GM19397 (cell line): ENCODE measurements at regions not wholly inside any gene's neighbourhood (a gene's known extent, or its start where the extent isn't known, plus 50 kb on each side); places are given as distances from the start of the nearest gene placed in this dataset.

ENCODE experiments used
- ATAC-seq: cut with Tn5 transposase; IDR thresholded peaks from one replicate; pipeline ENCODE4 v1.9.1; 2021; ENCODE audit warnings: mild to moderate bottlenecking, moderate library complexity; ENCODE audit not compliant: unreplicated experiment

DNA sequence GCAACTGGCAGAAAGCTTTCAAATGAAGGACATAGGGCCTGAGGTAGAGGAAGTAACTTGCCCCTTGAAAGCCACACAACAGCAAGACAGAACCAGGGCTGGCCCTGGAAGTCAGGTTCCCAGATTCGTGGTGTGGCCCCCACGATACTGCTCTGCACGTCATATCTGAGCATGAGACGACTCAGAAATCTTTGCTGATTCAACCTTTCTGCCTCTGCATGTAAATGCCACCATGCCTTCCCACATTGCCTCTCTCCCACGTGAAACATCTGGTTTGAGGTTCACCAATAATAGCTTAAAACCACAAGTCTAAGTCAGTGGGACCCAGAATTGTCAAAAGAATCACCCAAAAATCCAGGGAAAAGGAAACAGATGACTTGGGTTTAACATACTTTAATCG, 214.0 kb upstream of the TRIB2 start:
- ATAC-seq = no peak

DNA sequence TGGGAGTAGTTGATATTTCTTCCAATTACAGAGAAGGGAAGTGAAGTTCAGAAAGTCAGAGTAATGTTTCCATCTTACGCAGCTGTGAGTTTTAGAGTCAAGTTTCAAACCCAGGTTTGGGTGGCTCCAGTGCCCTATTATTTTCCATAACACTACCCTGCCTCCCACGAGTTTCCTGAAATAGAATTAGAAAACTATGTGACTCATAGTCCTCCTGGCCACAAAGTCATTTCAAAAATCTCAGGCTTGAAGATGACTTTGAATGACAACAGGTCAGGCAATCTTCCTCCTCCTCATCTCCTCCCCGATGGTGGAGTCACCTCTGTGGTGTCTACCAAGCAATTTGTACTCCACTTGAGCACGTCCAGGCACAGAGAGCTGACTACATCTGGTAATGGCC, 212.3 kb upstream of the TRIB2 start:
- no peak for ATAC-seq

GRCh38 chr2:12506846-12507245, 209.9 kb upstream of the TRIB2 start:
- ATAC-seq = no peak

DNA sequence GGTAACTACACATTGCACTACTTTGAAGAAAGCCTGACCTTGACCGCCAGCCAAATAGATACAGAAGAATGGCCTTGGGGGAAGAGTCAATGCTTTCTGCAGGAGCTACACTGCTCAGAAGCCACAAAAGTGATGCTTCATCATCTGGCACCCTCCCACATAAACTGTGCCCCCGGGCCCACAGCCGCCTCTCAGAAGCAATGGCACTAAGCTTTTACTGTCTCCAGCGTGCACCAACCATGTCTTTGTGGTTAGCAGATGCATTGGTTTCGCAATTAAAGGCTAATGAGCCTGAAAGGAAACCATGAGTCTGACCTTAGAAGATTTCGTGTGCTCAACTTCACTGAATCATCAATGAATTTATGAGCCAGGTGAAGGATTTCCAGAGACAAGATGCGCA, 209.4 kb upstream of the TRIB2 start:
- ATAC-seq = peak; percentile 83

DNA sequence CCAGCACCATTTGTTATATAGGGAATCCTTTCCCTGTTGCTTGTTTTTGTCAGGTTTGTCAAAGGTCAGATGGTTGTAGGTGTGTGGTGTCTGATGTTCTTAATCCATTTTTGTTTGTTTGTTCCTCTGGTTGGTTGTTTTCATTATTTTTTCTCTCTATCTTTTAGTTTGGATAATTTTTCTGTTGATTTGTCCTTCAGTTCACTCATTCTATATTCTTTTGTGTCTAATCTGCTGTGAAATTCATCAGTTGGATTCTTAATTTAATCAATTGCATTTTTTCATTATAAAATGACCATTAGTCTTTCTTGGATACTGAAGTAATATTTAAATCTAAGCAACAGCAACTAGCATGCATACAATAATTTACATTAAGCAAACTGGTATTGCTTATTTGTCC, 206.7 kb upstream of the TRIB2 start:
- no peak for ATAC-seq

DNA sequence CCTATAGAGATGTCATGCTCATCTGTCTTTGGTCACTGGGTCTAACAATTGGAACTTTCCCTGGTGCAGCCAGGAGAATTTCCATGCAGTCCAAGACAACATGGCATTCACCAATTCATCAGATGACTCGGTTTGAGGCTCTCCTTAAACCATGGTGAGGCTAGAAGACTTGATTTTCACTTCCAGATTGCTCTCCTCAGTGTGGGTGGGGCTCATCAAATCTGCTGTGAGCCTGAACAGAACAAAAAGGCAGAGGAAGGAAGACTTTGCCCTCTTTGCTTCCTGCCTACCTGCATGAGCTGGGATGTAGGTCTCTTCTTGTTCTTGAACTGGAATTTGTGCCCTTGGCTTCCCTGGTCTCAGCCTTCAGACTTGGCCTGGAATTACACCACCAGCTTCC, 203.4 kb upstream of the TRIB2 start:
- ATAC-seq = no peak

DNA sequence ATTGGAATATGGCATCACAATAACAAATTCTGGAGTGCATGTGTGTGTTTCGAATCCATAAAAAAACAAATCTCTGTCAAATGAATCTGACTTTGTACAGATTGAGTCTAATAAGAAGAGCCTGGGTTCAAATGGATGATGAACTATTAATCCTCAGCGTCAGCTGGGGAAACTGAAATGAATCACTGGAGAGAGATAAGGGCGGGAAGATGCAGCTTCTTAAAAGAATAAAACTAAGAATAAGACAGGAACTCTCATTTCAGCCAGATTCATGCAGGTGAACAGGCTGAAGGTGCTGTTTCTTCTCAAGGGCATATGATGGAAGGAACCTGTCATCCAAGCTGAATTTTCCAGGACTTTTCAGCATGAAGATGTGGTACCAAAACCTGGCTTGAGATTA, 202.6 kb upstream of the TRIB2 start:
- no peak for ATAC-seq

- ATAC-seq = no peak
Observed at GRCh38 chr2:12514631-12515437, 201.9 kb upstream of the TRIB2 start.

DNA sequence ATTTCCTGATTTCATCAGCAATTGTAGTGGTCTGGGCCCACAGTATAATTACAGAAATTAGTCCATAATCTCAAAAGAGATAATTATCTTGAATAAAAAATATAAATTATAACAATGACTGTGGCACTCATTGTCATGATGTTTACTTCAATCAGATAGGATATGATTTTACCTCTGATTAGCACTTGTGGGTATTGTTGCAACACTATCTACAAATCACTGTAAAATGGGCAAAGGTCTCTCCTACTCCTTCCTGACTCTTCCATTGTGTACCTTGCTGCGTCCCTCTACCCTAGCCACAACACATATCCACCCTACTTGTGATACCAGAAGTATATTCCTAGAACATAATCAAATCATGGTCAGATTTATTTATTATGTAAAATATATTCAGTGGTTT, 200.9 kb upstream of the TRIB2 start:
- ATAC-seq = no peak

GRCh38 chr2:12533337-12534005, 183.3 kb upstream of the TRIB2 start:
- ATAC-seq = no peak

DNA sequence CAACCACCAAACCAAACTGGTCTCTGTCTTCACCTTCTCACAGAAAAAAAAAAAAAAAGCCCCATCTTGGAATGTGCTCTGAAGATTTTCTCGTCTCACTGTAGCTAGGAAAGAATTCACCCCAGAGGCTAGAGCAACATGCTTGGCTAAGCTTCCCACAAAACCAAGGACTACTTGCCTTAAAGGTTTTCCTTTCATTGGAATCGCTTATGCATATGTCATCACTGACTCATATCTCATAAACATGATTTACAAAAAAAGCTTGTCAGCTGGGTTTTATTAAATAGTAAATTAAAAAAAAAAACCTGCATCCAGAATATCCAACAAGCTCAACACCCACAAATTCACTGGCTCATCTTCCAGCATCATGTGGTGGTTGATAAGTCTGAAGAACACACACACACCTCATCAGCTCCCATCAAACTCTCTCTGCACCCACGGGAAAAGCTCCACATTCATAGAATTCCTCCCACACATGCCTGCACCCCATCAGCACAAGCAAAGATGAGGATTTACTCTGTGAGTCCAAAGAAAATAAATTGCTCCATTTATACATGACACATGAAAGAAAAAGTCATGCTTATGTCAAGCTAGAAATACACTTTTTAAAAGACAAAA, 182.0 kb upstream of the TRIB2 start:
- no peak for ATAC-seq

- ATAC-seq = no peak
Observed at GRCh38 chr2:12536976-12537375, 179.8 kb upstream of the TRIB2 start.

- ATAC-seq = no peak
Observed at GRCh38 chr2:12538138-12538694, 178.5 kb upstream of the TRIB2 start.

- no peak for ATAC-seq
Observed at GRCh38 chr2:12539336-12539735, 177.4 kb upstream of the TRIB2 start.

GRCh38 chr2:12539776-12540562, 176.8 kb upstream of the TRIB2 start:
- no peak for ATAC-seq

GRCh38 chr2:12543076-12543977, 173.4 kb upstream of the TRIB2 start:
- ATAC-seq = no peak

DNA sequence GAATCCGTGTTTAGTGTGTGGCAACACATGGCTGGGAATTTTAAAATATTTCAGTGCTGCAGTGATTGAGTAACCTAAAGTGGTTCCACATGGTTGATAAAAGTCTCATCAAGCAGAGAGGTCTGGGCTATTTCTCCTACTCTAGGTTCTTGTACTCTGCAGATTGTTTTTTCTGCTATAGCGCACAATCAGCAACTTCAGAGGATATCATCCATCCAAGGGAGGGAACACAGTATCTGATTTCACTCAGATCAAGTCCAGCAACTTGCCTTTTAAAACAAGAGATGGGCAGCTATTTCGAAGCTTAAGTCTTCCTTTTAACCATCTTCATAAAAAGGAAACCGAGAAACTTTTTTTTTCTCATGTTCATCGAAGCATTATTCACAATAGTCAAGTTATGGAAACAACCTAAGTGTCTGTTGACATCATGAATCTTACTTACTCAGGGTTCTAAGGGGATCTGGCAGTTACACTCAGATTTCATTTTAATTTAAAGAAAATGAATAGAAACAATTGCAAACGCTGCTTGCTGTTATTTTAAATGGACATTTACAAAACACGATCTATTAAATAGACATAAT, 172.7 kb upstream of the TRIB2 start:
- ATAC-seq = peak; percentile 50

DNA sequence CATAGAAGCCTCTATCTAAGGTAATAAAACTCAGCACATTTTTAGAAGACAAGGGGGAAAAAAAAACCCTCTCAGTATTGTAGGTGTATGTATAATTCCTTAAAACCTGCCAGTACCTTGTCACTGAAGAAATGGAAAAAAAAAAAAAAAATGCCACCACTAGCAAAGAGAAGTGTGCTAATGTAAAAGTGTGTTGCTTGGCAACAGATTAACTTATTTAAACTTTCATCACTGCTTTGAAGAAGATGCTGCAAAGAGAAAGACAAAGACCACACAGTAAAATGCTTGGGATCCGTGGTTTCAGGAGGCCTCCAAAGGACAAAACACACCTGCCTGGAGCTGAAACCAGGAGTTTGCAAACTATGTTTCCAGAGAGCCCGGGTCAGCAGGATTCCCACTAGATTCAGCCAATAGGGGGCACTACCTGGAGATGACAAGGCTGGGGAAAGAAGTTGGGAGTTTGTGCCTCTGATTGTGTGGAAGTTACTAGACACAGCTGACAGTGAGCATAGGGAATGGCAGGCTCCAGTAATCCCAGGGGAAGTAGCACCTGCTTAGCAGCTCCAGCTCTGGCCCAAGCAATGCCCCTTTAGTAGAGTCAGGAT, 169.1 kb upstream of the TRIB2 start:
- no peak for ATAC-seq

DNA sequence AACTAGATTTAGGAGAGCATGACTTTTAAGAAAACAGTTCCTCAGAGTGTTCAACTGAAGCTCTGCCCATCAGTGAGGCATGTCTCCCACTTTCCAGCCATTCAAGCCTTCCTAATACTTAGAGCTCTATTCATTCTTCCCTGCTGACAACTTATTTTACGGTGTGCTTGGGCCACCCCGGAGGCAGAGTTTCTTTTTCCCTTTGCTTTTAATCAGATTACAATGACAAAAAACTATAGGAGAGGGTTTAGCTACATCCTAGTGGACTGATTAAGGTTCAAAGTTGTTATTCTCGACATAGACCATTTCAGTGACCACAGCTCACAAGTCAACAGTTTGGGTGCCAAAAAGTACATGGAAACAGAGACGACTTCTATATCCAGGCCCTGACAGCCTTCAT, 167.8 kb upstream of the TRIB2 start:
- no peak for ATAC-seq
